ENCODE measurements at regions not wholly inside any gene's neighbourhood (a gene's known extent, or its start where the extent isn't known, plus 50 kb on each side); places are given as distances from the start of the nearest gene placed in this dataset.

DNA sequence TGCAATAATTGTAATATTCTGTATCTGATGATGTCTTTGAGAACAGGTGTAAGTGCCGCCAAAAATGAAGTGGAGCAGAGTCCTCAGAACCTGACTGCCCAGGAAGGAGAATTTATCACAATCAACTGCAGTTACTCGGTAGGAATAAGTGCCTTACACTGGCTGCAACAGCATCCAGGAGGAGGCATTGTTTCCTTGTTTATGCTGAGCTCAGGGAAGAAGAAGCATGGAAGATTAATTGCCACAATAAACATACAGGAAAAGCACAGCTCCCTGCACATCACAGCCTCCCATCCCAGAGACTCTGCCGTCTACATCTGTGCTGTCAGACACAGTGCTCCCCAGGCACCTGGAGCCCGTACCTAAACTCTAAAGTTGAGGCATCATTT is 268.7 kb downstream of the DAD1 start:
- peak in 6 of 8 experiments; percentile 27 to 99 (median 95) for ATAC-seq (replicated peaks in 6 of 8)

DNA sequence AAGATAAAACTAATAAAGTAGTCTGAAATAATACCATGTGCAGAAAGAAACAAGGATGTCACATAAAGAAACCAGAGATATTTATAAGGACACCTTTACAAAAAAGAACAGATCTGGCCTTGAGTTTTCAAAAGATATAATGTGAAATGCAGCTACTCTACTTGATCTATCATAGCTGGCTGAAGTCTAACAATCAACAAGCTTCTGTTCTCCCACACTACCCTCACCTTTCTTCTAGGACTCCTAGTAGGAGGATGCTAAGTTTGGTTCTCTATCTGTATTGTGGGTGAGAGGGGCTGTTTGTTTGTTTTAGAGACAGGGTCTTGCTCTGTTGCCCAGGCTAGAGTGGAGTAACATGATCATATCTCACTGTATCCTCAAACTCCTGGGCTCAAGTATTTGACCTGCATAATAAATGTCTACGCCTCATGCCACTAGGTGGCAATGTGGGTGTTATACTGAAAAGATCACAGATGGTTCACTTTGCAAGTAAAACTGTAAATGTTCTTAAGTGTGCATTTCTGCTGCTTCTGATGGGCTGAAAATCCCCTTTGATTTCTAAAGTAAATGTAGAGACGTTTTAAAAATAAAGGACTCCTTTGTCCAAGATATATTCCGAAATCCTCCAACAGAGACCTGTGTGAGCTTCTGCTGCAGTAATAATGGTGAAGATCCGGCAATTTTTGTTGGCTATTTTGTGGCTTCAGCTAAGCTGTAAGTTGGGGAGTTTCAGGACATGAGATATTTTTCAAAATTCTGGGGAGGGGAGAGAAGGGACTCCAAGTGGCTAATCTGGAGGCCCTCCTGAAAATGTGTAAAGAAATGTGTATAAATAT is 269.3 kb downstream of the DAD1 start:
- 0 to 81% (median 47%) methylated on average over 1 to 4 of the region's 4 CpGs; no CpG with 5 or more reads in 1 of the 10 experiments for WGBS, 10 experiments
- in situ Hi-C loops (cut with MboI; ENCODE audit: low pct_unique_long_range_greater_than_20kb in 2 of 9, low sequenced_read_pairs in 9 of 9, unreplicated experiment in 9 of 9) = no loop called here
- peaks cover 0 to 5% of the 10 kb centered on the region in 2 donors for H3K4me1 ChIP-seq (replicated peaks in 1 of 2)
- no peak overlapping the region for H3K4me3 ChIP-seq
- H3K27ac ChIP-seq = no peak overlapping the region
- peak; percentile 63 to 91 (median 70) for ATAC-seq (replicated peaks in 6 of 8)

More for the DNA sequence above, 268.7 kb downstream of the DAD1 start:
- in situ Hi-C loops (cut with MboI; ENCODE audit: low pct_unique_long_range_greater_than_20kb in 2 of 9, low sequenced_read_pairs in 9 of 9, unreplicated experiment in 9 of 9) = no loop called here
- Histone ChIP-seq H3K27ac (no peak overlapping the region), H3K4me3 (no peak overlapping the region), H3K4me1 (replicated peaks in 1 of 2) (peaks cover 0 to 5% of the 10 kb centered on the region in 2 donors)
- WGBS, 10 experiments = 23 to 80% (median 42%) methylated on average over 1 to 4 of the region's 4 CpGs; no CpG with 5 or more reads in 1 of the 10 experiments

DNA sequence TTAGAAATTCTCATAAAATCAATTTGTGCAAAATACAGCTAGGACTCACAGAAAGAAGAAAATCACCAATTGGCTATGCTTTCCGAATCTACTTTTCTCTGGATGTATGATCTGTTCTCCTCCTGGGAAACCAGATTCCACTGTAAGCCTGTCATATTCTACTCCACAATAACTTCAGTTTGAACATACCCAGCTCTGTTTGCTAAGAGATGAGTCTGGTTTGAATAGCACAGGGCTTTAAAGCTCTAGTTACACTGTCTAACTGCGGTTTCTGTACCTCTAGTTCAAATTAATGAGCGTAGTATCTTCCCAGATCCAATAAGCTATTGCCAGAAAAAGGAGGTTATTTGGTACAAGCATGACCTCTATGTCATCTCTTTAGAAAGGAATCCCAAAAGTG is 270.1 kb downstream of the DAD1 start:
- Histone ChIP-seq H3K4me1 (replicated peaks in 1 of 2) (peaks cover 0 to 5% of the 10 kb centered on the region in 2 donors), H3K27ac (no peak overlapping the region), H3K4me3 (no peak overlapping the region)
- peak in 1 of 8 experiments; percentile 13 for ATAC-seq (replicated peaks in 6 of 8)
- 17 to 96% (median 61%) methylated on average over 1 to 3 of the region's 3 CpGs; no CpG with 5 or more reads in 2 of the 10 experiments for whole genome bisulfite sequencing, 10 experiments
- in situ Hi-C loops (cut with MboI; ENCODE audit: low pct_unique_long_range_greater_than_20kb in 2 of 9, low sequenced_read_pairs in 9 of 9, unreplicated experiment in 9 of 9) = no loop called here

DNA sequence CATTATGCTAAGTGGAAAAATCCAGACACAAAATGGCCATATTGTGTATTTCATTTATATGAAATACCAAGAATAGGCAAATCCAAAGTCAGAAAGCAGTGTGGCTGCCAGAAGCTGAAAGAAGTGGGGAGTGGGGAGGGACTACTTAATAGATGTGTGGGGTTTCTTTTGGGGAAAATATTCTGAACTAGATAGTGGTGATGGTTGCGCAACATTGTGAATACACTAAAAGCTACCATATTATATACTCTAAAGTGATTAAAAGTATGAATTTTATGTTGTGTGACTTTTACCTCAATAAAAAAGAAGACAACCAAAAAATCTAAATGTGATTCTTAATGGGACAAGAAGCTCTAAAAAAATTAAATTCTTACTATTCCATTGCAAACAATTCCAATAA is 272.6 kb downstream of the DAD1 start:
- no peak overlapping the region for H3K27ac ChIP-seq
- H3K4me3 ChIP-seq = no peak overlapping the region
- H3K4me1 ChIP-seq (replicated peaks in 1 of 2) = peaks cover 0 to 5% of the 10 kb centered on the region in 2 donors
- WGBS, 10 experiments = 100% methylated on average over 1 of the region's 1 CpG; no CpG with 5 or more reads in 5 of the 10 experiments
- no peak for ATAC-seq (replicated peaks in 6 of 8)
- in situ Hi-C loops (cut with MboI; ENCODE audit: low pct_unique_long_range_greater_than_20kb in 2 of 9, low sequenced_read_pairs in 9 of 9, unreplicated experiment in 9 of 9) = no loop called here

DNA sequence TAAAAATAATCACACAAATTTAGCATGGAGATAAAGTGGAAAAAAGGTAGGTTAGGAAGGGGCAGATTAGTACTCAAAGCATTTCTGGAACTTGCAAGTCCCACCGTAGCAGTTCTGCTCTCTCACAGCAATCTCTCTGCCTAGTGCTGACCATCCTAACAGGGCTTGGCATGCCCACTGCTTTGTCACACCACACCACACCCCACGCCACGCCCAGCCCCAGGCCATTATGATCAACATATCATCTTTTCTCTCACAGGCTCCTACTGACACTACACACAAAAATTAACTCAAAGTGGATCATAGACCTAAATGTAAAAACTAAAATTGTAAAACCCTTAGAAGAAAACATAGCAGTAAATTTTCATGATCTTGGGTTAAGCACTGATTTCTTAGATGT is 273.7 kb downstream of the DAD1 start:
- Histone ChIP-seq H3K4me1 (replicated peaks in 1 of 2) (peaks cover 0 to 5% of the 10 kb centered on the region in 2 donors), H3K27ac (no peak overlapping the region), H3K4me3 (no peak overlapping the region)
- in situ Hi-C loops (cut with MboI; ENCODE audit: low pct_unique_long_range_greater_than_20kb in 2 of 9, low sequenced_read_pairs in 9 of 9, unreplicated experiment in 9 of 9) = no loop called here
- 0 to 100% (median 82%) methylated on average over 1 to 3 of the region's 3 CpGs; no CpG with 5 or more reads in 1 of the 10 experiments for WGBS, 10 experiments
- ATAC-seq (replicated peaks in 6 of 8) = peak in 2 of 8 experiments; percentile 79 to 85

DNA sequence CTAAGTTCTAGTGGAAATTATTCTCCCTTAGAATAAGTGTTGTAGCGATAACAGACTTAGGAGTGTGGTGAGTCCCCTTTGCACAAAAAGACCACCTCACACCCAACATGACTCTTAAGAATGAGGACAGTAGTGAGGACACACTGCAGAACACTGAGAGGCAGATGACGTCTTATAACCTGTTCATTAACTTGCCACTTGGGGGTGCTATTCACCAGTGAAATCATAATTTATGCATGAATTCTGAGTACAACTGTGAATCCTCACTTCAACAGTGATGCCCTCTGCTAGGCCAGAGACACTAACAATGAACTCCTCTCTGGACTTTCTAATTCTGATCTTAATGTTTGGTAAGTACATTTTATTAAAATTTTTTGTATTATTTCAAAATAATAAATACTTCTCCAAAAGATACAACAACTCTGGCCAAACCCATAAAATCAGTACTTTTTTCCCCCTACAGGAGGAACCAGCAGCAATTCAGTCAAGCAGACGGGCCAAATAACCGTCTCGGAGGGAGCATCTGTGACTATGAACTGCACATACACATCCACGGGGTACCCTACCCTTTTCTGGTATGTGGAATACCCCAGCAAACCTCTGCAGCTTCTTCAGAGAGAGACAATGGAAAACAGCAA is 274.7 kb downstream of the DAD1 start:
- ATAC-seq (replicated peaks in 6 of 8) = peak; percentile 67 to 99 (median 84)
- no peak overlapping the region for H3K4me3 ChIP-seq
- no peak overlapping the region for H3K27ac ChIP-seq
- in situ Hi-C loops (cut with MboI; ENCODE audit: low pct_unique_long_range_greater_than_20kb in 2 of 9, low sequenced_read_pairs in 9 of 9, unreplicated experiment in 9 of 9) = no loop called here
- no peaks in the 10 kb centered on the region for H3K4me1 ChIP-seq (replicated peaks in 1 of 2)
- 0 to 76% (median 43%) methylated on average over 1 to 4 of the region's 6 CpGs; no CpG with 5 or more reads in 1 of the 10 experiments for WGBS, 10 experiments

DNA sequence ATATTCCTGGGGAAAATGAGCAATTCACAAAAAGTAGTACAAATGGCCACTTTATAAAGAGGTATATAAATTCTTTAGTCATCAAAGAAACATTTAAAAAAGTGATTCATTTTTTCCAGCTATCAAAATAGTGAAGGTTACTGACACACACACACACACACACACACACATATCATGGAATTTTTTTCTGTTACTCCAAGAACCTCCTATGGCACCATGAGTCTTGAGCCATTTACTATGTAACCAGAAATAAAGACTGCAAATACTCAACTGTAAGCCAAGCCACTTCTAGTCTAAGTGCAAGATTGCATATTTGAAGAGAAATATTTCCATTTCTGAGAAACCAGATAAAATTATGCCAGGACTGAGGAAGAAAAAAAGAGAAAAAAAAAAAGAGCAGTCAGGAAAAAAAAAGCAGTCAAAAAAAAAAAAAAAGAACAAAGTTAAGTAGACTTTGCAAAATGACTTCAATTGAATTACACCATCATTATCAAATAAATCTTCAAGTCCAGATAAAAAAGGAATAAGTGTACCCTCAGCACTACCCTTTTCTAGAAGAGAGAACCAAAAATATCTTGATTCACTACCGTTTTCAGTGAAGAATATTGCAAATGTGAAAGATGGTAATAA is 275.7 kb downstream of the DAD1 start:
- Histone ChIP-seq H3K4me3 (no peak overlapping the region), H3K4me1 (replicated peaks in 1 of 2) (no peaks in the 10 kb centered on the region), H3K27ac (no peak overlapping the region)
- in situ Hi-C loops (cut with MboI; ENCODE audit: low pct_unique_long_range_greater_than_20kb in 2 of 9, low sequenced_read_pairs in 9 of 9, unreplicated experiment in 9 of 9) = no loop called here
- 0 to 80% (median 31%) methylated on average over 1 of the region's 1 CpG for WGBS, 10 experiments
- ATAC-seq (replicated peaks in 6 of 8) = no peak

DNA sequence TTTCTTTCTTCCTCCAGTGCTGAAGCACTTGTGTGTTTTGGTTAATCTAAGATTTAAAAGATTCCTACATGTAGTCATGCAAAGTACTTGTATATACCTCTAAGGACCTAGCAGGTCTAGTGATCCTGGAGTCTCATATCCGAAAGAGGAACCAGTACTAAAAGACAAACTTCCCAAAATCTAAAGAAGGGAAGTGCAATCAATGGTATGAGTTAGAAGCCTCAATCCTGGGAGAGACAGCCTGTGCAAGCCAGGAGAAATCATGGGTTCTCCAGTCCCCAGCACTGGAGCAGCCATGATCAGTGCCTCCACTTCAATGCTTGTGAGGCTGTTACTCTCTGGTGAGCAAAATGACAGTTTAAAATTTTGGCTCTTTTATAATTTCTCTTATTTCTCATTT is 277.4 kb downstream of the DAD1 start:
- in situ Hi-C loops (cut with MboI; ENCODE audit: low pct_unique_long_range_greater_than_20kb in 2 of 9, low sequenced_read_pairs in 9 of 9, unreplicated experiment in 9 of 9) = no loop called here
- 50 to 100% (median 80%) methylated on average over 1 of the region's 1 CpG; no CpG with 5 or more reads in 5 of the 10 experiments for WGBS, 10 experiments

DNA sequence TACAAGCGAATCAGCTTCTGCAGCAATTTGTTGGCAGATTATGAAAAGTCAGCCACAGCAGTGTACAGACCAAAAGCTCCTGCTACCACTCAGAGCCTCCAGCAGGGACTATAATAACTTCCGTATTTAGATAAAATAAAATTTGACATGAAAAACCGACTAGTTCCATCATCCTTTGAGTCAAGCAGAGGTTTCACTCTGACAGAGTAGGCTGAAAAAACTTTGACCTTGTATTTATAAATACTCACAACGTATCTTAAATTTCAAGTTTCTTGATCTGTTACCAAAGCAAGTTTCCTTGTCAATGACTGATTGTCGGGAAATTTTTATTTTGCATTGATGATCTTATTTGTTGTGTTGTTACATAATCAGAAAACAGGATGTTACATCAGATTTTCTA is 283.4 kb downstream of the DAD1 start:
- 12 to 100% (median 84%) methylated on average over 1 to 5 of the region's 5 CpGs; no CpG with 5 or more reads in 1 of the 10 experiments for WGBS, 10 experiments

More for the DNA sequence above, 277.4 kb downstream of the DAD1 start:
- Histone ChIP-seq H3K4me3 (no peak overlapping the region), H3K27ac (no peak overlapping the region), H3K4me1 (replicated peaks in 1 of 2) (no peaks in the 10 kb centered on the region)
- ATAC-seq (replicated peaks in 6 of 8) = no peak

DNA sequence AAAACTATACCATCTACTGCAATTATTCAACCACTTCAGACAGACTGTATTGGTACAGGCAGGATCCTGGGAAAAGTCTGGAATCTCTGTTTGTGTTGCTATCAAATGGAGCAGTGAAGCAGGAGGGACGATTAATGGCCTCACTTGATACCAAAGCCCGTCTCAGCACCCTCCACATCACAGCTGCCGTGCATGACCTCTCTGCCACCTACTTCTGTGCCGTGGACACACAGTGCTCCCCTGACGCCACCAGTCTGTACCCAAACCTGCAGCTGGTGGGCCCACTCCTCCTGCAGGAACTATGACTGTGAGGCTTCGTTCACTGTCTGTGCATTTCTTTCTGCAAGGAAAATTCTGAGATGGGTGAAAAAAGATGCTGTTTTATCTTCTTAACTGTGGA is 284.7 kb downstream of the DAD1 start:
- in situ Hi-C loops (cut with MboI; ENCODE audit: low pct_unique_long_range_greater_than_20kb in 2 of 9, low sequenced_read_pairs in 9 of 9, unreplicated experiment in 9 of 9) = no loop called here

More for the DNA sequence above, 283.4 kb downstream of the DAD1 start:
- no peaks in the 10 kb centered on the region for H3K4me1 ChIP-seq (replicated peaks in 1 of 2)
- no peak overlapping the region for H3K27ac ChIP-seq
- no peak overlapping the region for H3K4me3 ChIP-seq
- in situ Hi-C loops (cut with MboI; ENCODE audit: low pct_unique_long_range_greater_than_20kb in 2 of 9, low sequenced_read_pairs in 9 of 9, unreplicated experiment in 9 of 9) = no loop called here
- no peak for ATAC-seq (replicated peaks in 6 of 8)

DNA sequence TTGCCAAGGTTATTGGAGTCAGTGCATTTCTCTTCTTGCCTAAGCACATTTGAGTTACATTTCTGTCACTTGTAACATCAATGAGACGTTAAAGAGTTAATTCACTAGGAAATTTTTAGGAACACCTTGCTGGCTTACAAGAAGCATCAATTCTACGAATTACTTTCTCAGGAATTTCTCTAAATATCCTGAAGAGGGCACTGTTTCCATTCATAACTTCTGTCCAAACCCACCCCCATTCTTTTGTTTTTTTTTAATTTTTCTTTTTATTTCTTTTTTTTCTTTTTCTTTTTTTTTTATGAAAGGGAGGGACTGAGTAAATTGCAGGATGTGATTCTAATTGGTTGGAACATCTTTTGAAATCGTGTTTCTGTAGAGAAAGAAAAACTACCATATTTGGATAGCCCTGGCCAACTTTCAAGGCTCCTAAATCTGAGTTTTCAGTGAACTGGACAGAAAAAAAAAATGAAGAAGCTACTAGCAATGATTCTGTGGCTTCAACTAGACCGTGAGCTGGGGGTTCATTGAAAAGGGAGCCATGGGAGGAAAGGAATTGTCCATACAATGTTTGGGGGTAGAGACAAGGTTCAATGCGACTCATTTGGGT is 285.3 kb downstream of the DAD1 start:
- Histone ChIP-seq H3K4me1 (replicated peaks in 1 of 2) (no peaks in the 10 kb centered on the region), H3K27ac (no peak overlapping the region), H3K4me3 (no peak overlapping the region)
- 0 to 63% (median 32%) methylated on average over 4 to 5 of the region's 5 CpGs for WGBS, 10 experiments
- in situ Hi-C loops (cut with MboI; ENCODE audit: low pct_unique_long_range_greater_than_20kb in 2 of 9, low sequenced_read_pairs in 9 of 9, unreplicated experiment in 9 of 9) = no loop called here
- ATAC-seq (replicated peaks in 6 of 8) = no peak

More for the DNA sequence above, 284.7 kb downstream of the DAD1 start:
- Histone ChIP-seq H3K4me3 (no peak overlapping the region), H3K27ac (no peak overlapping the region), H3K4me1 (replicated peaks in 1 of 2) (no peaks in the 10 kb centered on the region)
- ATAC-seq (replicated peaks in 6 of 8) = peak in 5 of 8 experiments; percentile 22 to 58 (median 43)
- WGBS, 10 experiments = 27 to 90% (median 58%) methylated on average over 2 to 5 of the region's 6 CpGs; no CpG with 5 or more reads in 6 of the 10 experiments

DNA sequence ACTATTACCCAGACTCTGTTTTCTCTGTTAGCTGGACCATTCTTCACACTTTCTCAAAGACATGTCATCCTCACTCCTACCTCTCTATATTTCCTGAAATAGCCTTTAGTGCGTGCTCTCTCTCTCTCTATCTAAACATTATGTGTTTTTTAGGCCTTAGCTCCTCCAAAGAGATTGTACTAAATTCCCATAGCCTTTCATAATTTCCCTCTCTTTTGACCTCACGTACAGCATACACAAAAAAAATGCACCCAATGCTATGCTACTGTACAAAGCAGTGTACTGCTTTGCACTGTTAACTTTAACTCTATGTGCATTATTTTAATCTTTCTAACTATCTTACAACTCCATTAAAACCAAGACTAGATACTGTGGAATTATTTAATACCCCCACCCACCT is 288.4 kb downstream of the DAD1 start:
- Histone ChIP-seq H3K27ac (no peak overlapping the region), H3K4me1 (replicated peaks in 1 of 2) (no peaks in the 10 kb centered on the region), H3K4me3 (no peak overlapping the region)
- WGBS, 10 experiments = 11 to 100% (median 81%) methylated on average over 1 to 2 of the region's 2 CpGs; no CpG with 5 or more reads in 1 of the 10 experiments
- in situ Hi-C loops (cut with MboI; ENCODE audit: low pct_unique_long_range_greater_than_20kb in 2 of 9, low sequenced_read_pairs in 9 of 9, unreplicated experiment in 9 of 9) = no loop called here
- no peak for ATAC-seq (replicated peaks in 6 of 8)
